GF-D8 (cell line): ENCODE measurements at regions not wholly inside any gene's neighbourhood (a gene's known extent, or its start where the extent isn't known, plus 50 kb on each side); places are given as distances from the start of the nearest gene placed in this dataset.

Experiments used
- DNase-seq: peaks from one replicate; lab custom pipeline; 2025; lab: John Stamatoyannopoulos, UW

DNA sequence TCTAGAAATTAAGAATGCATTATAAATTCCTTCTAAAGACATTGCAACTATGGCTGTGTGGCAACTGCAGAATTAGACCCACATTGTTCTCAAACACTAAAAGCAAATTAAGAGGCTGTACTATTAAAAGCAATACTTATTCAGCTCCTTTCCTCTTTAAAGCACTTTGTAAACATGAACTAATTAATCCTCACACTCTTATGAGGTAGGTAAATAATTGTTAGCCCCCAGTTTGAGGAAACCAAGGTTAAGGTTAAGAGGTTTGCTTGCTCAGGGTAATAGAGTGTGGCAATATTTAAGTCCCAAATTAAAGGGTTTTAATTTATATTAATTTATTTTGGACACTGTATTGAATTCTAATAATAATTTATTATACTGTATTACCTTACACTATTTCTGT is 553.8 kb downstream of the LRRIQ3 start:
- no peak for DNase-seq

DNA sequence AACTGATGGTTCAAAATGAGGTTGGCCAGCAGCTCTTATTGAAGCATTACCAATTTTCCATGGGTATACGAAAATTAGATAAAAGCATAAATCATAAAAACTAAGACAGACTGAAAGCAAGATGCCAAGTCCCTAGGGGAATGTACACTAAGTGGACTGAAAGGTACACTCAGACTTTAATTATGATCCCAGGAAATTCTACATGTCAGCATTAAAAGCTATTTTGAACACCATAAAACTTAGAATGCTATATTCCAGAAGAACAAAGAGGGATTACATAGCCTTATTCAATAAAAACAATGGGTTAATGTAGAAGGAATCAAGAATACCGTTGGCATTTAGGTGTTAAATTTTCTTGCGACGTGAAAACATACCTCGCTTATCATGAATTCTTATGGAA is 558.5 kb downstream of the LRRIQ3 start:
- DNase-seq: no peak

DNA sequence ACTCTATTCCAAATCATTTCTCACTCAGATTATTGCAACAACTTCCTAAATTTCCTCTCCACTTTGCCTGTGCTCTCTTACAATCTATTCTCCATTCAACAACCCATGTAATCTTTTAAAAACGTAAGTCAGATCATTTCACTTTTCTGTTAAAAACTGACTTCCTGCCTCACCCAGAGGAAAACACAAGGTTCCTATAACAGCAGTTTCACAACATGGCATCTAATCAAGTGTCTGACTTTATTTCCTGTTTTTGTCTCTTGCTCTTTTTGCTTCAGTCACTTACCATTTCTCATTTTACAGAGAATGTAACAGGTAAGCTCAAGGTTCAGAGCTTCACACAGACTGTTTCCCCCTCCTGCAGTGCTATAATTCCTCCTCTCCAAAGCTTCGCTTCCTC is 560.7 kb downstream of the LRRIQ3 start:
- DNase-seq: no peak

DNA sequence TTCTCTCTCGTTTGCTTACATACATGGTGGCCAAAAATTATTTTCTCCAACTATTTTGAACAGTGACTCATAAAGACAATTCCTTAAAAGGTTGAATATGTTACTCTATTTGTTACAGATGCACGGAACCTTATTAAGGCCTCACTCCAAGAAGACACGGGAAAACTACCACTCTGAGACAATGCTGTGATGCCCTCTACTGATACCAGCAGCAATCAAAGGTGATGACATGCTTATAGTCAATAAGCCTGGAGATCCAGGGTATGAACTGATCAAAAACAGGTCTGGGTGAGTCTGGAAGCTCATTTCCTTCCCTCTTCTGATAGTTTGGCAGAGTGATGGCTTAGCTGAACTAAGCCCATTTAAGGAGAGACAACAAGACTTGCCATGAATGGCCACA is 563.0 kb downstream of the LRRIQ3 start:
- DNase-seq: no peak

DNA sequence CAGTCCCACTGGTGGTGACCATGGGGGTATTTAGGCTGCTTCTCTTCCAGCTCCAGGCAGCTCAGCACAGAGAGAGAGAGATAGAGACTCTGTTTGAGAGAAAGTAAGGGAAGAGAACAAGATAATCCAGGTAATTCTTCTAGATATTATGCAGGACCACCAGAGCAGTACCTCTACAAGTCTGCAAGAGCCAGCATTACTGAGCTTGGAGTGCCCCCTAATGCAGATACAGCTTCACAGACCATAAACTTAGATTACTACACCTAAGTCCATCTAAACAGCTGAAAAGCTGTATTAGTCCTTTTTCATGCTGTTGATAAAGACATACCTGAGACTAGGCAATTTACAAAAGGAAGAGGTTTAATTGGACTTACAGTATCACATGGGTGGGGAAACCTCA is 570.3 kb downstream of the LRRIQ3 start:
- no peak for DNase-seq

DNA sequence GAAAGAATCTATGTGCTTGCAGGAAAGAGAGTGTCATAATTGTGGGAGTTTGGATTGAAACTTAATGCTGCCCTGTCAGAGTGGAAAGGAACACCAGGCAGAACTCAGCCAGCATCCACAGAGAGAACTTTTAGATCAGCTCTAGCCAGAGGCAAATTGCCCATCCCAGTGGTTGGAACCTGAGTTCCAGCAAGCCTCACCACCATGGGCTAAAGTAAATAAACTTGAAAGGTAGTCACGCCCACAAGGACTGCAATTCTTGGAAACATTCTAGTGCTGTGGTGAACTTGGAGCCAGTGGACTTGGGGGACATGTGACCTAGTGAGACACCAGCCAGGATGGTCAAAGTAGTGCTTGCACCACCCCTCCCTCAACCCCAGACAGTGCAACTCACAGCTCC is 571.6 kb downstream of the LRRIQ3 start:
- DNase-seq: no peak

DNA sequence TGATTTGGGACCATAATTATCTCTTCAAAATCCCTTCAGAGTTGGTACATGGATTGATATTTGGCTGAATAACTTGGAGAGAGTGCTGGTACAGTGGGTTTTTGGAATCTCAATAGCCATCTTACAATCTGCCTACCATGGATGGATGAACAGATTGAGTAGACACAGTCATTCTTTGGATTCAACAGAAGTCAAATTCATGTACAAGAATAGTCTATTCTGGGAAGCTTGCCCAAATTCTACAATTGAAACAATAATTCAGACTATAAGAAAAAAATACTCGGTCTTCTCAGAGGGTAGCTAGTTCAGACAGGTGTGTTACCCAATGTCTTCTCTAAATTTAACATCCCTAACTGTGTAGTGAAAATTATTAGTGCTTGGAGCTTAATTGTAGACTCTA is 574.0 kb downstream of the LRRIQ3 start:
- DNase-seq: no peak

DNA sequence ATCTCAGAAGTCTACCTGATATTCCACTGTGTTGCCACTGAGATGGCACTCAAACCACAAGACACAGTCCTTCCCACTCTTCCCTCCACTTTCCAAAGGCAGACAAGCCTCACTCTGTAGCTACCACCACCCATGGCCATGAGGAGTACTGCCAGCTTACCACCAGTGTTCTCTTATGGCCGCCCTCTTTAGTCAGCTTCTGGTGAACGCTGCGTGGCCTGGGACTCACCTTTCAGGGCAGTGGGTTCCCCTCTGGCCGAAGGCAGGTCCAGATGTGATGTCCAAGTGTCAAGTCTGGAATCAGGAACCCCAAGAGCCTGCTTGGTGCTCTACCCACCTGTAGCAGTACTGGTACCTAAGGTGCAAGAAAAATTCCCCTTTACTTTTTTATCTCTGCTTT is 580.8 kb downstream of the LRRIQ3 start:
- DNase-seq: no peak

DNA sequence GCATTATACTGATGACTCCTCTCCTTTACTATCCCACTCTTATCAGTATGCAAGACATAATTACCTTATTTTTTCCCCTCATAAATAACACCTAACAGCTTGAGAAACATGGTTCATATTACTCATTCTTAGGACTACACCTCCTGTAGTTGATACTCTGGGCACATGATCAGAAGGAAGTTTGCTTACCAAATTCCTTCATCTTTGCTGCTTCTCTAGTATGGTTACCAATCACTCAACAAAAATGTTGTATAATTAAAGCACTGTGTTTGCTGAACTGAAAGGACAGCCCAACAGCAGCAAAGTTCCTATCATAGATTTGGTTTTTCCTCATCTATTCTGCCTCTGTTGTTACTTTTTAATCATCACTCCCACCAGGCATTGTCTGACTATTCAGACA is 586.3 kb downstream of the LRRIQ3 start:
- DNase-seq: no peak

DNA sequence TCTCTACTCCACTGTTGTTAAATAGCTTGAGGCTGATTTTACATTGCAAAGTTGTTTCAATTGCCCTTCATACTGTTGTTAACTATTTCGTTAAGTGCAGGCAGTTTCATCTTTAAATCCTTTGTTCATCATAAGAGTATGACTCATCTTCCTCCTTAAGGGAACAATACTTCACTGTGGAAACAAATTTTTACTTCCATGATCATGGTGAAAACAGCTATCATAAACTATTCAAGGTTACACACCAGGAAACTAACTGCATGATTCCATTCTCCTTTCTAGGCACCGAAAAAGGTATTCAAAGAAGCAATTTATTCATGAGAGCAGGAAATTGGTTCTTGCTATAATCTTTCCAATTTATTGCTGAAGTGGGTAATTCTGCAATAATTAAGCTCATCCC is 593.2 kb downstream of the LRRIQ3 start:
- DNase-seq: no peak

DNA sequence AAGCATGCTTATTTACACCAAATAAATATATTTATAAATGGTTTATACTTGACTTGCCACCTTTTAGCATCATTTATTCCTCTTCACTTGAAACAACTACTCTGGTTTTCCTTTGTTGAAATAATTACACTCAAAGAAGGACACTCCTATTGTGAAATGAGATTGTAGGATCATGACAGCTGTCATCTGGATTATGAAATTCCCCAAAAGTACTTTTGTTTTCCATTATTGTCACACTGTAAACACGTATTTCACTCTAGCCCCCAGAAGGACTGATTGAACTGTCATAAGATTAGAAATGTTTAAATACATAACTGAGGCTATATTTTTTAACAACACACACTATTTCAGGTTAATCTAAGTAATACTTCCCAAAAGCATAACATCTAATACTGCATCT is 593.8 kb downstream of the LRRIQ3 start:
- no peak for DNase-seq

DNA sequence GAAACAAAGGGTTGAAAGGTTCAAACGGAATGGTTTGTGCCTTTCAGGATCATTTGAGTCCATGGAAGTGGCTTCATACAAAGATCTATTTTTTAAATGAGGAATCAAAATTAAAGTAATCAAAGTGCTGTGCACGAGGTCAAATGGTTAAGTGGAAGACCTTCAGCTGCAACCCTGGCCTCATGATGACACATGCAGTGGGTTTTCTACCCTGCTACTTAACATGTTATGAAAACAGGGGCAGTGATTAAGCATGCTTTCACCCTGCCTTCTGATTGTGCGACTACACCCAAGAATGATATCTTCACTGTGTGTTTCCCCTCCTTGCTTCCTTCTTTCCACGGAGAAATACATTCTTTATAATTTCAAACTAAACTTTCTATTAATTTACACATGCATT is 604.2 kb downstream of the LRRIQ3 start:
- no peak for DNase-seq

DNA sequence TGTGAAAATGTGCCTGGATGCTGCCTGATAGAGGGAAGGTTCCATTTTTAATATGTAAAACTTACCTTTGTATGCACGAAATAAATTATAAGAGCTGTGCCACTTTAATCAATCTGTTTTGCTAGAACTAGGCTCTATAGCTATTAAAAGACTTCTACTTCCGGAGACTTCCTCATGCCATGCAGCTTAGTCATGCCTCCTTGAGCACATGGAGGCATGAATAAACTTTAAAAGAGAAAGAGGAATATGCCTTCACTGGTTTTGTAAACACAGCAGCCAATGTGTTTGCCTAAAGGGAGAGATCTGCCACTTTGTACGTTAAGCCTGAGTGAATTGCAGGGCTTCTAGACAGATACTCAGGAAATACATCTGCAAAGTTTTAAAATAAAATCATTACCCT is 604.6 kb downstream of the LRRIQ3 start:
- DNase-seq: no peak

DNA sequence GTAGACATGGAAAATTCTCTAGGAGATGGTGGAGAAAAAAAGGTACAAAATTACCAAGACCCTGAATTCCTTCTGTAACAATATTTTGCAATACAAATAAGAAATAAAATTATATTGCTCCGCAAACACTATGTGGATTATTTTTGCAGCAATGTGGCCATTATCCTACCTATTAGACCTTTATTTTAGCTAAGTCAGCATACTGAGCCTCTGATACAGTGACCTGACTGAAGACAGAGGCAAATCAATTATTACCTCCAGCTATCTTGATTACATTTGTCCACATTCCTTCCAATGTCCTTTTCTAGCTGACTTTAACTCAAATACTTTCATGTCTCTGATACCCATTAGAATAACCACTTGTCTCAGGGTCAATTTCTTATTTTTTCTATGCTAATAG is 610.9 kb downstream of the LRRIQ3 start:
- DNase-seq: no peak

DNA sequence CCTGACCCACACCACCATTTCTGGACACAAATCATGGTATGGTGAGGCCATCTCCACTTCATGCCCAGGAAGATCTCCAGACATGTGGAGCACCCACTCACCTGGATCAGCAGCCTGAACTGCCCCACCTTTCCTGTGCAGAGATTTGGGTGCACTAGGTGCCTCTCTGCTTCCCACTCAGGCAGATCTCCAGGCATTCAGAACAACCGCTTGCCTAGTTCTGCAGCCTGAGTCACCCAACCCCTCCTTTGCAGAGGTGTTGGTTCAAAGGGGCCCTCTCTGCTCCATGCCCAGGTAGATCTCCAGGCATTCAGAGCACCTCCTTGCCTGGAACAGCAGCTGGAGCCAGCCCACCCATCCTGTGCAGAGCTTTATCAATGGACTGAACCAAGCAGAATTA is 620.8 kb downstream of the LRRIQ3 start:
- no peak for DNase-seq

DNA sequence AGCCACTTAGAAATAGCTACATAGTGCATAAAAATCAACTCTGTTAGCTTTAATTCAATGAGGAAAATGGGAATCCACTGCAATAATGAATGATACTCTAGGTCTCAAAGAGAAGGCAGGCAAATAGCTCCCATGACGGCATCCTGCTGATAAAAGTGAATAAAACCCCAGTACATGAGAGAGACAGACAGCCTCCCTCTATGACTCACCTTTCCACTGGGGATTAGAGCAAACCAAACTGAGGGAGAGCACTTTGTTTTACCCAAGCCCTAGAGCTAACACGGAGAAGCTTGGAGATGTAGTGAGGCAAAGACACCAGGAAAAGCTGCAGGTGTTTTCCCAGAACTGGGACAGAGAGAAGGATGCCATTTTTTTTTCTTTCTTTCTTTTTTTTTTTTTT is 621.9 kb downstream of the LRRIQ3 start:
- DNase-seq: no peak

DNA sequence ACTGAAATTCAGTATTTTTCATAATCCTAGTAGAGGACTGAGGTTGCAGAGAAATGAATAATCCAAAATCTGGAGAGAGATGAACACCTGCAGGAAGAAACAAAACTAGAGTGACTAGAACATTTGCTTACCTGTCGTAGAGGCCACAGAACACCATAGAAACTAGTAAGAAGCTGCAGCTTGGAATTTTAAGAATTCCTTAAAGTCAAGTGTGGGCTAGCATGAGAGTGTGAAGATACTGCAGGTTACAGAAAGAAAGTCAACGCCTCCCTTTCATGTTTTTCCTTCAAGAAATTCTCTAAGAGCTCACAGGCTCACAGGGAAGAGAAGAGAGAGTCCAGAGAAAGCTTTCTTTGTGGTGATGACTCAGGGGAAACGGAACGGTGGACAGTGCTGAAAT is 633.7 kb downstream of the LRRIQ3 start:
- DNase-seq: no peak

DNA sequence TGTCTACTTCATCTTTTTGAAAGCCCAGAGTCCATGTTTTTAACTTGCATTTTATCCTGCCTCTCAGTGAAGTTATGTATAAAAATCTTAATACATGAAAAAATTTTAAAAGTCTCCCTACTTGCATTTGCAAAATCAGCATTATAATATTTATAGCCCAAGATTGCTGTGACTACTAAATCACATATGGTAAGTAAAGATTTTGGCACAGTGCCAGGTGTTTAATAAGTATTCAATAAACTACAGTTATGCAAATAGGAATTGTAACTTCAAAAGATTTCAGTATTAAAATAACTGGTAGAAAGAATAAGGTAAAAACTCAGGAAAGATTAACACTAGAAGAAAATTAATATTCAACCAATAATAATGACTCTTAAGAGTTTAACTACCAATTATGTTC is 641.7 kb downstream of the LRRIQ3 start:
- no peak for DNase-seq

DNA sequence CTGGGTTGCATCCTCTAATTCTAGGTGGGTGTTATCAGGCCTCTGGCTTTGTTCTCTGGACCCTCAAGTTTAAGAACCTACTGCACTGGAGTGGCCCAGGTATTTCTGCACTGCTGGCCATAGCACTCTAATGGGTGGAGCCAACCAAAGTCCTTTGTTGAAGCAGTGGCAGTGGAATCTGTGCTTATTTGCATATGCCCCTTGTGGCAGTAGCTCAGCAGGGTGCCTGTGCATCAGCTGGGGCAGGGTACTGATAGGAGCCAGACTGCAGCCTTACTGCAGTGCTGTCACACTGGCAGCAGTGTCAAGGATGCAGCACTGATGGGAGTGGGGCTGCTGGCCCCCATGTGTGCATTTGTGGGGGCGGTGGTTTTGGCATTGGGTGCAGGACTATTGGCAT is 660.6 kb downstream of the LRRIQ3 start:
- no peak for DNase-seq

DNA sequence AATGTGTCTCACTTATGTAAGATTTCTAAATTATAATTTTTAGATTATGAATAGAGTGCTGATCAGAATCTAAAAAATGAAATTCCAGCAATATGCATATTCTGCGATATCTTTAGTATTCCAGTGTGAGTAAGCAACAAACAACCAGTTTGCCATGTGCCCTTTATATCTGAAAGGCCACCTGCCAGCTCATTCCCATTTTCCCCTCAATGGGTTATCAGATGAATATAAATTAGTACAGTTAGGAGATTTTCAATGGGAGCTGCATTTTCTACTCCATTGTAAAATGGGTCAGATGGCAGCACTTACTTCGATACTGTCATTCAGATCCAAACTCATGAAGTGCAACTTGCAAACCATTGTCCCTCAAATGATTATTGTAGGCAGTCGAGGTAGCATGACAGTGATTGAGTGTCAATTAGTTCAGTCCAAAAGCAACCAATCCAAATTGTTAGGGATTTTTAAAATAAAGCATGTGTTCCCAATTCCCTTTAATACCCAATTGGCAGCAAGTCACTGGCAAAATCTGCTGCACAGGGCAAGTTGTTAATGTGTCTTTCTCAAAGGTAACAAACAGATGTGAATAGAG is 680.3 kb downstream of the LRRIQ3 start:
- DNase-seq: no peak

DNA sequence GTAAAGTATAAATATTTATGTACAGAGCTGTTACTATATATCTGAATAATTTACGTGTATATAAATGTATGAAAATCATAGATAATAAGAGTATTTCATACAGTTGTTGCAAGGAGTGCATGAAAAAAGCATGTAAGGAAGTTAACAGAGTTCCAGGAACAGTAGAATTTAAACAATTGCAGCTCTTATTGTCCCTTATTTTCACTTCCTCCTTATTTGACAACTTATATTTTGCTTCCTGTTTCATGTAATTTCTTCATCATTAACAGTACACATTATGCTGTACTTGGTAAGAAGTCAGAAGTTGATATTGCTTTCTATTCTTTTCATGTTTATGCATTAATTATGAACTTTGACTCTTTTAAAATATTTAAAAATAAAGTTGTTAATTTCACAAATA is 681.5 kb downstream of the LRRIQ3 start:
- DNase-seq: peak; percentile 14

DNA sequence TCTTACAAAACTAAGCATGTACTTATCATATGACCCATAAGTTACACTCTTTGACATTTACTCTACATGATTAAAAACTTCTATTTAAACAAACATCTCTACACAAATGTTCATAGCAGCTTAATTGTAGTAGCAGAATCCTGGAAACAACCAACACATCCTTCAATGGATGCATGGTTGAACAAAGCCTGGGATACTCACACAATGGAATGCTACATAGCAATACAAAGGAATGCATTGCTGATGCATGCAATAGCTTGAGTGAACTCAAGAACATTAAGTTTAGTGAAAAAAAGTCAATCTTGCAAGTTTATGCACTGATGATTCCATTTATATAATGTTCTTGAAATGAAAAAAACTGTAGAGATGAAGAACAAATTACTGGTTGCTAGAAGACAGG is 686.9 kb downstream of the LRRIQ3 start:
- no peak for DNase-seq

DNA sequence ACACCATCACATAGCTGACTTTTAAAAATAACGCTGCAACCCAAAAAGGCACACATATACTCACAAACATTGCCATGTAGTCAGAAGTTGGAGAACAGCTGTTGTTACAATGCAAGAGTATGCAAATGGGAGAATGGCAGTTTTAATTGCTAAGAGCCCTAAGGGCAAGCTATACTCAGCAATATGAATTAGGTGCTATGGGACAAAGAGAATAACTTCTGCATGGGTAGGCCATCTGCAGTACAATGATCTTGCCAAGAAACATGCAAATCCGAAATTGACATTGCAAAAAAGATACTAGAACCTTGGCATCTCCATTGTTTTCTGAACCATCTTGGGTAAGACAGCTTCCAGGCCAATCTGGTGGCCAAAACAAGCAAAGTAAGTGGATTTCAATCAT is 697.8 kb downstream of the LRRIQ3 start:
- no peak for DNase-seq

DNA sequence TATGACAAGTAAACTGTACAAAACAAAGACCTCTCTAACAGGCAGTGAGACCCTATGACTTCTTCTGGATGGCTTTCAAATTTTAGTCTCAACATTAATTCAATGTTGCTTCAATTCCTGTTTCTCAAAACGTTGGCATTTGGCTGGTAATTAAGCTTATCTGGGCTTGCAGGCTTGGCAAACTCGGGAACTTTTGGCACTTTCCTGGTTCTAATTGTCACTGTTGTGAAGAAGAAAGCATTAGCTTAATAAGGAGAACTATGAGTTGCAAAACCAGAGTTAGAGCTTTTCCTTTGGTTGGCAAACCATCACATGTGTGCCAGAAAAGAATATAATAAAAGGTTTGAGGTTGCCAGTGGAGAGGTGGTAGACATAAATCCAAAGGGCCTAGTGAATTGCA is 698.3 kb downstream of the LRRIQ3 start:
- DNase-seq: no peak

DNA sequence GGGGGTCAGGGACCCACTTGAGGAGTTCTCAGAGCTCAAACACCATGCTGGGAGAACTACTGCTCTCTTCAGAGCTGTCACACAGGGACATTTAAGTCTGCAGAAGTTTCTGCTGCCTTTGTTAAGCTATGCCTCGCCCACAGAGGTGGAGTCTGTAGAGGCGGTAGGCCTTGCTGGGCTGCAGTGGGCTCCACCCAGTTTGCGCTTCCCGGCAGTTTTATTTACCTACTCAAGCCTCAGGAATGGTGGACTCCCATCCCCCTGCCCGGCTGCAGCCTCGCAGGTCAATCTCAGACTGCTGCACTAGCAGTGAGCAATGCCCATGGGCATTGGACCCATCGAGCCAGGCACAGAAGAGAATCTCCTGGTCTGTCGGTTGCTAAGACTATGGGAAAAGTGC is 706.4 kb downstream of the LRRIQ3 start:
- DNase-seq: no peak
